IMR-90 (cell line): ENCODE measurements at regions not wholly inside any gene's neighbourhood (a gene's known extent, or its start where the extent isn't known, plus 50 kb on each side); places are given as distances from the start of the nearest gene placed in this dataset.

Experiments used
- ATAC-seq: fragments of 200-7000 bp; cut with Tn5 transposase; 2 replicates; pipeline ENCODE4 v1.9.1; 2020; ENCODE audit warnings: low read depth, mild to moderate bottlenecking, moderate library complexity
- BruUV-seq: library from RNA; stranded (reverse); fragments of 400-500 nt; replicated peaks from 2 replicates; lab custom pipeline; 2021; lab: Mats Ljungman, UMichigan
- CTCF ChIA-PET: fragments of 300-600 bp; formaldehyde crosslinking; extraction: SDS; loops from one replicate; lab custom pipeline; 2021; ENCODE audit warnings: antibody characterized with exemption; lab: Yijun Ruan, JAX
- POLR2A ChIA-PET: fragments of 300-600 bp; sonication (Branson Sonifier 250); formaldehyde crosslinking; loops from one replicate; lab custom pipeline; 2022; ENCODE audit warnings: antibody characterized with exemption; ENCODE audit not compliant: unreplicated experiment; lab: Charles Lee
- DNase-seq: peaks from one replicate; pipeline ENCODE4 v3.0.0; 2013
- H2AFZ ChIP-seq: replicated peaks from 2 replicates; pipeline ENCODE3; 2013; ENCODE audit warnings: low read length, mild to moderate bottlenecking; ENCODE audit not compliant: poor library complexity
- H2AK5ac ChIP-seq: 2 replicates; pipeline ENCODE4 v1.6.1; 2013; ENCODE audit warnings: low read depth, low read length, inconsistent platforms
- H2AK9ac ChIP-seq: replicated peaks from 2 replicates; pipeline ENCODE3; 2013; ENCODE audit warnings: mild to moderate bottlenecking, low read depth, low read length, moderate library complexity; ENCODE audit not compliant: poor library complexity
- H2BK120ac ChIP-seq: 2 replicates; pipeline ENCODE4 v1.6.1; 2013; ENCODE audit warnings: low read depth, low read length, inconsistent platforms
- H2BK15ac ChIP-seq: 3 replicates; pipeline ENCODE4 v1.6.1; 2013; ENCODE audit warnings: low read depth, low read length, inconsistent platforms
- H2BK20ac ChIP-seq: 2 replicates; pipeline ENCODE4 v1.6.1; 2013; ENCODE audit warnings: low read depth, mild to moderate bottlenecking, inconsistent platforms, low read length, moderate library complexity
- H2BK5ac ChIP-seq: 2 replicates; pipeline ENCODE4 v1.6.1; 2013; ENCODE audit warnings: mild to moderate bottlenecking, low read depth, low read length, inconsistent platforms; ENCODE audit not compliant: poor library complexity, severe bottlenecking
- H3K14ac ChIP-seq: replicated peaks from 2 replicates; pipeline ENCODE4 v1.6.1; 2013; ENCODE audit warnings: low read depth, low read length, inconsistent platforms
- H3K18ac ChIP-seq: 2 replicates; pipeline ENCODE4 v1.6.1; 2013; ENCODE audit warnings: low read depth, low read length, control low read depth
- H3K23ac ChIP-seq: 2 replicates; pipeline ENCODE4 v1.6.1; 2013; ENCODE audit warnings: low read depth, low read length, inconsistent platforms
- H3K27ac ChIP-seq: 2 replicates; pipeline ENCODE4 v1.5.1; 2013; ENCODE audit warnings: mild to moderate bottlenecking, control low read depth, low read length; ENCODE audit not compliant: insufficient read depth
- H3K27me3 ChIP-seq: 2 replicates; pipeline ENCODE4 v1.6.1; 2013; ENCODE audit warnings: low read length; ENCODE audit not compliant: control insufficient read depth, insufficient read depth
- H3K36me3 ChIP-seq: 2 replicates; pipeline ENCODE4 v1.6.1; 2013; ENCODE audit warnings: low read length, mixed read lengths; ENCODE audit not compliant: control insufficient read depth, insufficient read depth
- H3K4ac ChIP-seq: 2 replicates; pipeline ENCODE4 v1.6.1; 2013; ENCODE audit warnings: low read depth, low read length, inconsistent platforms
- H3K4me1 ChIP-seq: 2 replicates; pipeline ENCODE4 v1.6.1; 2013; ENCODE audit warnings: low read length, mixed read lengths; ENCODE audit not compliant: control insufficient read depth, insufficient read depth
- H3K4me2 ChIP-seq: 2 replicates; pipeline ENCODE4 v1.6.1; 2013; ENCODE audit warnings: low read depth, mild to moderate bottlenecking, control low read depth, low read length, moderate library complexity
- H3K4me3 ChIP-seq: 2 replicates; pipeline ENCODE4 v1.5.1; 2013; ENCODE audit warnings: low read depth, mild to moderate bottlenecking, control low read depth, low read length, moderate library complexity; ENCODE audit not compliant: insufficient read depth
- H3K56ac ChIP-seq: 2 replicates; pipeline ENCODE4 v1.6.1; 2013; ENCODE audit warnings: low read length, inconsistent platforms; ENCODE audit not compliant: insufficient read depth; ENCODE audit errors: extremely low read depth
- H3K79me1 ChIP-seq, 2 experiments: 2 replicates each; pipeline ENCODE4 v1.6.1; 2013; ENCODE audit warnings: low read length in 2 of 2, inconsistent platforms in 1 of 2, low read depth in 1 of 2
- H3K9ac ChIP-seq: 2 replicates; pipeline ENCODE4 v1.6.1; 2013; ENCODE audit warnings: low read depth, low read length, control low read depth
- H3K9me1 ChIP-seq: 2 replicates; pipeline ENCODE4 v1.6.1; 2013; ENCODE audit warnings: low read length, inconsistent platforms; ENCODE audit not compliant: insufficient read depth
- H3K9me3 ChIP-seq: 2 replicates; pipeline ENCODE4 v1.6.1; 2013; ENCODE audit warnings: low read length; ENCODE audit not compliant: control insufficient read depth, insufficient read depth
- H4K20me1 ChIP-seq: 2 replicates; pipeline ENCODE4 v1.6.1; 2013; ENCODE audit warnings: low read length, inconsistent platforms; ENCODE audit not compliant: insufficient read depth
- H4K5ac ChIP-seq: 2 replicates; pipeline ENCODE4 v1.6.1; 2013; ENCODE audit warnings: mild to moderate bottlenecking, low read depth, low read length, control low read depth
- H4K8ac ChIP-seq, 2 experiments: 2 replicates each; pipeline ENCODE4 v1.6.1; 2013; ENCODE audit warnings: low read depth in 2 of 2, low read length in 2 of 2, control low read depth in 1 of 2, inconsistent platforms in 1 of 2
- H4K91ac ChIP-seq: 2 replicates; pipeline ENCODE4 v1.6.1; 2013; ENCODE audit warnings: low read depth, low read length, inconsistent platforms; ENCODE audit not compliant: insufficient read depth
- BHLHE40 ChIP-seq: fragments of 150-350 bp; IDR thresholded peaks from 2 replicates; pipeline ENCODE4 v1.6.1; 2016; ENCODE audit warnings: mild to moderate bottlenecking, low read depth, low read length
- CEBPB ChIP-seq: IDR thresholded peaks from 2 replicates; pipeline ENCODE4 v1.6.1; 2012; ENCODE audit warnings: low read depth, low read length, improper control_type of control experiment
- CHD1 ChIP-seq: IDR thresholded peaks from 2 replicates; pipeline ENCODE4 v1.6.1; 2012; ENCODE audit warnings: low read depth, low read length, improper control_type of control experiment
- ELK1 ChIP-seq: fragments of 150-350 bp; IDR thresholded peaks from 2 replicates; pipeline ENCODE4 v1.6.1; 2016; ENCODE audit warnings: low read depth, mild to moderate bottlenecking, low read length, moderate library complexity, borderline replicate concordance
- MAFK ChIP-seq: IDR thresholded peaks from 2 replicates; pipeline ENCODE4 v1.6.1; 2012; ENCODE audit warnings: low read depth, low read length, improper control_type of control experiment
- MAZ ChIP-seq: IDR thresholded peaks from 2 replicates; pipeline ENCODE4 v1.6.1; 2012; ENCODE audit warnings: low read depth, mild to moderate bottlenecking, low read length, improper control_type of control experiment, moderate library complexity, borderline replicate concordance
- MXI1 ChIP-seq: IDR thresholded peaks from 2 replicates; pipeline ENCODE4 v1.6.1; 2012; ENCODE audit warnings: low read depth, mild to moderate bottlenecking, low read length, moderate library complexity, borderline replicate concordance
- NFE2L2 ChIP-seq: fragments of 150-350 bp; IDR thresholded peaks from 2 replicates; pipeline ENCODE4 v1.6.1; 2016; ENCODE audit warnings: low read depth, mild to moderate bottlenecking, low read length
- POLR2A ChIP-seq: IDR thresholded peaks from 2 replicates; pipeline ENCODE4 v1.6.1; 2012; ENCODE audit warnings: mild to moderate bottlenecking, low read depth, low read length
- RAD21 ChIP-seq: IDR thresholded peaks from 2 replicates; pipeline ENCODE4 v1.6.1; 2012; ENCODE audit warnings: low read length, improper control_type of control experiment
- RCOR1 ChIP-seq: IDR thresholded peaks from 2 replicates; pipeline ENCODE4 v1.6.1; 2012; ENCODE audit warnings: mild to moderate bottlenecking, low read length, improper control_type of control experiment; ENCODE audit not compliant: insufficient replicate concordance
- RFX5 ChIP-seq: IDR thresholded peaks from 2 replicates; pipeline ENCODE4 v1.8.0; 2012; ENCODE audit warnings: low read depth, mild to moderate bottlenecking, low read length, moderate library complexity
- SMC3 ChIP-seq: fragments of 150-350 bp; IDR thresholded peaks from 2 replicates; pipeline ENCODE4 v1.6.1; 2016; ENCODE audit warnings: low read depth, mild to moderate bottlenecking, antibody characterized with exemption, low read length, moderate library complexity
- WGBS, 2 experiments: methylation state at CpG; one replicate each; pipeline versions ENCODE4 v1.1.5 to v1.1.7; 2013; ENCODE audit warnings: missing lambda C conversion rate in 2 of 2; ENCODE audit not compliant: insufficient read length in 1 of 2; ENCODE audit errors: extremely low coverage in 2 of 2; 5-methylcytosine and 5-hydroxymethylcytosine counted together
- dilution Hi-C: fragments of 300-500 bp; cut with HindIII; formaldehyde crosslinking; loops from one replicate; pipeline ENCODE4 v1.14.3; 2018; ENCODE audit warnings: low sequenced_read_pairs; ENCODE audit not compliant: unreplicated experiment
- in situ Hi-C: fragments of 300-500 bp; cut with MboI; formaldehyde crosslinking; loops from 3 replicates; pipeline ENCODE4 v1.14.3; 2019; ENCODE audit warnings: low sequenced_read_pairs, inconsistent platforms, mixed read lengths
- intact Hi-C: fragments of 100-400 bp; cut with micrococcal nuclease; formaldehyde crosslinking; loops from 2 replicates; pipeline ENCODE4 v1.10.0; 2022
- TF ChIP-seq, protein P1 (sequence below): conservative IDR thresholded peaks from 2 replicates; pipeline ENCODE4 v1.5.1; 2012; ENCODE audit warnings: mild to moderate bottlenecking, low read depth, low read length, improper control_type of control experiment

- BruUV-seq, result no TSS peak
- H2BK120ac ChIP-seq, result no peak overlapping the region
- H3K27ac ChIP-seq, result no peak overlapping the region
- H4K91ac ChIP-seq, result no peak overlapping the region
- H4K20me1 ChIP-seq, result no peaks in the 10 kb centered on the region
- H2BK20ac ChIP-seq, result no peak overlapping the region
- no peak overlapping the region for H3K9ac ChIP-seq
- no peak overlapping the region for H2AK9ac ChIP-seq
- no peak overlapping the region for H3K4me3 ChIP-seq
- no peak overlapping the region for H3K23ac ChIP-seq
- ChIA-PET POLR2A (no interaction called here), CTCF (no interaction called here)
- in situ Hi-C loops, result no loop called here
- no peaks in the 10 kb centered on the region for H3K9me1 ChIP-seq
- no peak overlapping the region for H3K14ac ChIP-seq
- H3K18ac ChIP-seq, result no peak overlapping the region
- no peak overlapping the region for H3K4ac ChIP-seq
- H3K56ac ChIP-seq, result no peak overlapping the region
- no peaks in the 10 kb centered on the region for H3K9me3 ChIP-seq
- TF ChIP-seq CHD1, result no peak
- TF ChIP-seq, protein P1, sequence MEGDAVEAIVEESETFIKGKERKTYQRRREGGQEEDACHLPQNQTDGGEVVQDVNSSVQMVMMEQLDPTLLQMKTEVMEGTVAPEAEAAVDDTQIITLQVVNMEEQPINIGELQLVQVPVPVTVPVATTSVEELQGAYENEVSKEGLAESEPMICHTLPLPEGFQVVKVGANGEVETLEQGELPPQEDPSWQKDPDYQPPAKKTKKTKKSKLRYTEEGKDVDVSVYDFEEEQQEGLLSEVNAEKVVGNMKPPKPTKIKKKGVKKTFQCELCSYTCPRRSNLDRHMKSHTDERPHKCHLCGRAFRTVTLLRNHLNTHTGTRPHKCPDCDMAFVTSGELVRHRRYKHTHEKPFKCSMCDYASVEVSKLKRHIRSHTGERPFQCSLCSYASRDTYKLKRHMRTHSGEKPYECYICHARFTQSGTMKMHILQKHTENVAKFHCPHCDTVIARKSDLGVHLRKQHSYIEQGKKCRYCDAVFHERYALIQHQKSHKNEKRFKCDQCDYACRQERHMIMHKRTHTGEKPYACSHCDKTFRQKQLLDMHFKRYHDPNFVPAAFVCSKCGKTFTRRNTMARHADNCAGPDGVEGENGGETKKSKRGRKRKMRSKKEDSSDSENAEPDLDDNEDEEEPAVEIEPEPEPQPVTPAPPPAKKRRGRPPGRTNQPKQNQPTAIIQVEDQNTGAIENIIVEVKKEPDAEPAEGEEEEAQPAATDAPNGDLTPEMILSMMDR, result no peak
- TF ChIP-seq ELK1, result no peak
- TF ChIP-seq RAD21, result no peak
- no peak for TF ChIP-seq MAZ
- no peak for TF ChIP-seq NFE2L2
- TF ChIP-seq POLR2A, result no peak
- TF ChIP-seq MXI1, result no peak
- no peak for TF ChIP-seq MAFK
- no peak for TF ChIP-seq RFX5
- TF ChIP-seq RCOR1, result no peak
- no peak for TF ChIP-seq BHLHE40
- TF ChIP-seq SMC3, result no peak
- TF ChIP-seq CEBPB, result no peak
- intact Hi-C loops, result no loop called here
- no peak overlapping the region for H4K8ac ChIP-seq
- ATAC-seq (no peak), DNase-seq (no peak)
- no peaks in the 10 kb centered on the region for H3K79me1 ChIP-seq
- H3K4me2 ChIP-seq, result no peak overlapping the region
- no peaks in the 10 kb centered on the region for H3K4me1 ChIP-seq
- H2AK5ac ChIP-seq, result no peak overlapping the region
- no peak overlapping the region for H2AFZ ChIP-seq
- H2BK15ac ChIP-seq, result no peak overlapping the region
- WGBS, 2 experiments, result no CpG with 5 or more reads among the region's 2 CpGs
- H3K27me3 ChIP-seq, result no peaks in the 10 kb centered on the region
- dilution Hi-C loops, result no loop called here
- no peaks in the 10 kb centered on the region for H3K36me3 ChIP-seq
- no peak overlapping the region for H4K5ac ChIP-seq
- no peak overlapping the region for H2BK5ac ChIP-seq
These were observed 495.8 kb upstream of the ADAMTS5 start for GRCh38 chr21:27462726-27463125.
